T47D (cell line): ENCODE measurements at regions not wholly inside any gene's neighbourhood (a gene's known extent, or its start where the extent isn't known, plus 50 kb on each side); places are given as distances from the start of the nearest gene placed in this dataset.

ENCODE experiments used
- DNase-seq, 2 experiments: peaks; one replicate each; pipeline versions ENCODE4 v3.0.0 to v3.0.0-alpha.2; 2011 to 2012; ENCODE audit warnings: low read depth in 1 of 2, low spot score in 1 of 2
- JUND ChIP-seq: IDR thresholded peaks from 2 replicates; pipeline ENCODE4 v1.6.1; 2012; ENCODE audit warnings: low read depth
- in situ Hi-C: cut with HindIII; loops from 2 replicates; pipeline ENCODE4 v1.10.0; 2016; ENCODE audit warnings: low sequenced_read_pairs, low pct_unique_long_range_greater_than_20kb

GRCh38 chr1:4268889-4269284, 368.8 kb upstream of the C1orf174 start:
- TF ChIP-seq JUND: no peak
- in situ Hi-C loops: no loop called here
- no peak for DNase-seq

- no peak for TF ChIP-seq JUND
- in situ Hi-C loops: no loop called here
These were observed 369.3 kb upstream of the C1orf174 start for GRCh38 chr1:4269330-4269729.

GRCh38 chr1:4269952-4270570, 370.0 kb upstream of the C1orf174 start:
- TF ChIP-seq JUND: no peak
- no peak for DNase-seq
- in situ Hi-C loops: no loop called here

More at GRCh38 chr1:4269330-4269729, 369.3 kb upstream of the C1orf174 start:
- DNase-seq: no peak

GRCh38 chr1:4270651-4271337, 370.7 kb upstream of the C1orf174 start:
- no peak for TF ChIP-seq JUND
- in situ Hi-C loops: no loop called here
- no peak for DNase-seq

- in situ Hi-C loops: no loop called here
- TF ChIP-seq JUND: no peak
- no peak for DNase-seq
These were observed 371.4 kb upstream of the C1orf174 start for GRCh38 chr1:4271338-4271998.

GRCh38 chr1:4272568-4272967, 372.5 kb upstream of the C1orf174 start:
- no peak for TF ChIP-seq JUND
- in situ Hi-C loops: no loop called here
- DNase-seq: no peak

- TF ChIP-seq JUND: no peak
- in situ Hi-C loops: no loop called here
- no peak for DNase-seq
These were observed 373.2 kb upstream of the C1orf174 start for GRCh38 chr1:4273243-4273642.

- in situ Hi-C loops: no loop called here
- TF ChIP-seq JUND: no peak
- DNase-seq: no peak
These were observed 373.7 kb upstream of the C1orf174 start for GRCh38 chr1:4273747-4274146.

- no peak for DNase-seq
- TF ChIP-seq JUND: no peak
- in situ Hi-C loops: no loop called here
These were observed 375.0 kb upstream of the C1orf174 start for GRCh38 chr1:4275083-4275482.

GRCh38 chr1:4276238-4276637, 376.2 kb upstream of the C1orf174 start:
- no peak for DNase-seq
- in situ Hi-C loops: no loop called here
- TF ChIP-seq JUND: no peak

- no peak for TF ChIP-seq JUND
- DNase-seq: no peak
- in situ Hi-C loops: no loop called here
These were observed 376.8 kb upstream of the AJAP1 start for GRCh38 chr1:4277598-4277997.

- DNase-seq: no peak
- in situ Hi-C loops: no loop called here
- TF ChIP-seq JUND: no peak
These were observed 369.4 kb upstream of the AJAP1 start for GRCh38 chr1:4284976-4285375.

GRCh38 chr1:4292861-4293260, 361.5 kb upstream of the AJAP1 start:
- in situ Hi-C loops: no loop called here
- no peak for DNase-seq
- no peak for TF ChIP-seq JUND
